Common myeloid progenitor, CD34-positive (primary cell): ENCODE measurements at regions not wholly inside any gene's neighbourhood (a gene's known extent, or its start where the extent isn't known, plus 50 kb on each side); places are given as distances from the start of the nearest gene placed in this dataset.
"Not testable (repeated sequence)": the region's sequence is repeated elsewhere in the genome, so short reads cannot be mapped to it uniquely, and the experiment has no call there.

Source experiments
- CTCF ChIA-PET: fragments of 350-600 bp; sonication (Branson Sonifier 250); formaldehyde crosslinking; loops from one replicate; lab custom pipeline; 2021; ENCODE audit warnings: antibody characterized with exemption; lab: Charles Lee
- POLR2A ChIA-PET: fragments of 350-600 bp; sonication (Branson Sonifier 250); formaldehyde crosslinking; loops from one replicate; lab custom pipeline; 2021; ENCODE audit warnings: antibody characterized with exemption; lab: Charles Lee
- DNase-seq, 3 donors: peaks; one replicate each; pipeline versions ENCODE4 v3.0.0 to v3.0.0-alpha.2; 2013
- H3K27ac ChIP-seq, 2 experiments: 1 replicate in 1 of 2; 2 replicates in 1 of 2; pipeline ENCODE4 v1.7.0; 2013; ENCODE audit warnings: inconsistent platforms in 2 of 2, low read length in 2 of 2, mild to moderate bottlenecking in 2 of 2, low read depth in 1 of 2, moderate library complexity in 1 of 2; ENCODE audit not compliant: severe bottlenecking in 2 of 2, insufficient read depth in 1 of 2, poor library complexity in 1 of 2
- H3K27me3 ChIP-seq, 5 experiments: replicated peaks in 2 of 5; 1 replicate in 3 of 5; 2 replicates in 2 of 5; pipeline versions ENCODE4 v1.6.1 to v1.7.0; 2013; ENCODE audit warnings: low read length in 4 of 5, mild to moderate bottlenecking in 2 of 5, moderate library complexity in 2 of 5, inconsistent platforms in 1 of 5; ENCODE audit not compliant: insufficient read depth in 5 of 5, control insufficient read depth in 4 of 5
- H3K36me3 ChIP-seq, 4 experiments: 1 replicate in 2 of 4; 2 replicates in 2 of 4; pipeline versions ENCODE4 v1.6.1 to v1.7.0; 2013; ENCODE audit warnings: low read length in 3 of 4, control low read depth in 1 of 4, mild to moderate bottlenecking in 1 of 4; ENCODE audit not compliant: control insufficient read depth in 4 of 4, insufficient read depth in 4 of 4
- H3K4me1 ChIP-seq, 4 experiments: 1 replicate in 3 of 4; 2 replicates in 1 of 4; pipeline versions ENCODE4 v1.6.1 to v1.7.1; 2013; ENCODE audit warnings: low read length in 3 of 4, mild to moderate bottlenecking in 3 of 4, control low read depth in 1 of 4, inconsistent platforms in 1 of 4, moderate library complexity in 1 of 4; ENCODE audit not compliant: control insufficient read depth in 4 of 4, insufficient read depth in 4 of 4; ENCODE audit errors: control extremely low read depth in 1 of 4
- H3K4me3 ChIP-seq, 7 experiments: 1 replicate in 4 of 7; 2 replicates in 3 of 7; pipeline versions ENCODE4 v1.5.1 to v1.7.0; 2013; ENCODE audit warnings: mild to moderate bottlenecking in 7 of 7, low read length in 6 of 7, moderate library complexity in 6 of 7, inconsistent platforms in 2 of 7, low read depth in 2 of 7, control low read depth in 1 of 7; ENCODE audit not compliant: insufficient read depth in 4 of 7, control insufficient read depth in 1 of 7; ENCODE audit errors: extremely low read depth in 1 of 7
- H3K9me3 ChIP-seq, 5 experiments: 1 replicate in 4 of 5; 2 replicates in 1 of 5; pipeline versions ENCODE4 v1.6.1 to v1.7.1; 2013; ENCODE audit warnings: low read length in 4 of 5, mild to moderate bottlenecking in 2 of 5, inconsistent platforms in 1 of 5, low read depth in 1 of 5, moderate library complexity in 1 of 5; ENCODE audit not compliant: control insufficient read depth in 4 of 5, insufficient read depth in 2 of 5; ENCODE audit errors: control extremely low read depth in 1 of 5
- WGBS: methylation state at CpG from one replicate; pipeline ENCODE4 v1.1.5; 2013; ENCODE audit not compliant: insufficient coverage; 5-methylcytosine and 5-hydroxymethylcytosine counted together

DNA sequence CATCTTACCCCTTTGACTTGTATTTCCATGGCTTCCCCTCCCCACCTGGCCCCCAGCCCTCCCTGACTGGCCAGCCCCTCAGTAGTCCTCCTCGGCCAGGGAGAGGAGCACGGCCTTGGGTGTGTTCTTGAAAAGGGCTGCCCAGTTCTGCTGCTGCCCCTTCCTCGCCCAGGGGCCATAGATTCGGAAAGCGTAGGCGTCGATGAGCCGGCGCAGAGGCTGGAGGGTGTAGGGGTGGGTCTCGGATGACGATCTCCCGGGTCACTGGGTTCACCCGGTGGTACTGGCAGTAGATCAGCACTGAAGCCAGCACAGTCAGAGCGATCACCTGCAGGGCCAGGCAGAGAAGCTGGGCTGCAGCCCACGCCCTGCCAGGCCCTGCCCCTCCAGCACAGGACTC lies 71.7 kb downstream of the ZNF479 start:
- H3K27me3 ChIP-seq, DNase-seq, POLR2A ChIA-PET, H3K4me1 ChIP-seq, H3K36me3 ChIP-seq, CTCF ChIA-PET, H3K27ac ChIP-seq, H3K9me3 ChIP-seq, H3K4me3 ChIP-seq: not testable (repeated sequence)
- WGBS = no CpG with 5 or more reads among the region's 15 CpGs

DNA sequence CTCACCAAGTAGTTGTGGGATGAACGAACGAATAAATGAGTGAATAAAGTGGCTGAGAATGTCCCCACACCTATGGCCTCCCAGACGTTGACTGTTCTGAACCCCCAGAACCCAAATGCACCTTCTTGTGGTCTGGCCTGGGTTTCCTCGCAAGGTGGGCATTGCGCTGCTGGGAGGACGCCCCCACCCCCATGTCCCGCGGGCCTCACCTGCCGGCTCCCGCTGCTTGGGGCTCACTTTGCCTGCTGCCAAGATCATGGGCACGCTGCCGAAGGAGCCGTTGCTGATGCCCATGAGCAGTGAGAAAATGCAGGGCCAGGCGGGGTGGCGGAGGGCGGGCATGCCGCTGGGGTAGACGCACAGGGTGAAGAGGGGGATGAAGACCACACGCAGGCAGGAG lies 115.9 kb downstream of the ZNF479 start:
- H3K4me1 ChIP-seq, DNase-seq, CTCF ChIA-PET, H3K27me3 ChIP-seq, H3K4me3 ChIP-seq, H3K27ac ChIP-seq, H3K9me3 ChIP-seq, POLR2A ChIA-PET, H3K36me3 ChIP-seq: not testable (repeated sequence)
- WGBS = no CpG with 5 or more reads among the region's 19 CpGs

DNA sequence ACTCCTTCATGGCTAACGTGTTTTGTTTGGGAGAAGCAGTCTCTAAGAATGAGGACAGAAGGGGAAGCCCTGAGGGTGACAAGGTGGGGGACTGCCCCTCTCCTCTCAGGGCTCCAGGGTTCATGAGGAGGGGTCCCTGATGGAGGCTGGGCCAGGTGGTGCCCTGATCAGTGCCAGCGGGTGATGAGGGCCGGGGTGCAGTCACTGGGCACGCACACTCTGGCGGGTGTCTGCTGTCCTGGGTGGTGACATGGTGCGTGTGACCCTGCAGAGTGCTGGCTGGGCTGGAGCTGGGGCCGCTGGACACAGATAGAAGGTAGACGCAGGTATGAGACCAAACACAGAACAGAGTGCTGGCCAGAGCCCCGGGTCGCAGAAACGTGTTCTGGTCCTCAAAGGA lies 118.5 kb downstream of the ZNF479 start:
- H3K4me1 ChIP-seq, H3K27me3 ChIP-seq, H3K27ac ChIP-seq, CTCF ChIA-PET, DNase-seq, H3K9me3 ChIP-seq, POLR2A ChIA-PET, H3K36me3 ChIP-seq, H3K4me3 ChIP-seq: not testable (repeated sequence)
- no CpG with 5 or more reads among the region's 11 CpGs for WGBS

DNA sequence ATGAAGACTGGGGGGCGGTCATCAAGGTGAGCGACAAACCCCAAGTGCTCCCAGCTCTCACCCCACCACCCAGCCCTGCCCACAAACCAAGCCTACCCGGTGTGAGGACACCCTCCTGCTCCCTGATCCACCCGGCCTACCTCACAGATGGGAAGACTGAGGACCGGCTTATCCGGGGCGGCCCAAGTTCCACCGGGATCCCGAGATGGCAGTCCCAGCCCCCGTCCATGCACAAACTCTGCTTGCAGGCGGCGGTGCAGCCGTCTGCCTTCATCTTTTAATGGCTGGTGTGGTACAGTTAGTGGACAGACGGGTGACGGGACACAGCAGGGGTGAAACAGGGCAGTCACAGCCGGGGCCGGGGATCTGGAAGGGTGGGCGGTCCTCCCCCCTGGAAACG lies 119.3 kb downstream of the ZNF479 start:
- H3K27me3 ChIP-seq, H3K27ac ChIP-seq, H3K36me3 ChIP-seq, H3K4me3 ChIP-seq, CTCF ChIA-PET, H3K4me1 ChIP-seq, DNase-seq, POLR2A ChIA-PET, H3K9me3 ChIP-seq: not testable (repeated sequence)
- no CpG with 5 or more reads among the region's 19 CpGs for WGBS

DNA sequence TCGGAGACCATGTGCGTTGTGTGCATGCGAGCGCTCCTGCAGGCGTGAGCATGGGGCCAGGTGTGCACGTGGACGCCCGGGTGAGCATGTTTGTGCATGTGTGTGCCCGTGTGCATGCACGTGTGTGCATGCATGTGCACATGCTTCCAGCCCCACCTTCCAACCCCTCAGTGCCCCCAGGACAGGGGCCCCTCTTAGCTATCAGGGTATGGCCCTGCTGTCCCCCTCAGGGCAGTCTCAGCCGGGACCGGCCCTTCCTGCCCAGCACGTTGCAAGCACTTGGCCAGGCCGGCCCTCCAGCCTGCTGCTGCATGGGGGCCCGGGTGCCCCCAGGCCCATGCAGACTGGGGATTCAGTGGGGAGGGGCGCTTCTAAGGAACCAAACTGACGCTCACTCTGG lies 123.0 kb downstream of the ZNF479 start:
- CTCF ChIA-PET, POLR2A ChIA-PET, H3K27ac ChIP-seq, H3K9me3 ChIP-seq, H3K4me1 ChIP-seq, H3K4me3 ChIP-seq, H3K27me3 ChIP-seq, DNase-seq, H3K36me3 ChIP-seq: not testable (repeated sequence)
- no CpG with 5 or more reads among the region's 17 CpGs for WGBS

DNA sequence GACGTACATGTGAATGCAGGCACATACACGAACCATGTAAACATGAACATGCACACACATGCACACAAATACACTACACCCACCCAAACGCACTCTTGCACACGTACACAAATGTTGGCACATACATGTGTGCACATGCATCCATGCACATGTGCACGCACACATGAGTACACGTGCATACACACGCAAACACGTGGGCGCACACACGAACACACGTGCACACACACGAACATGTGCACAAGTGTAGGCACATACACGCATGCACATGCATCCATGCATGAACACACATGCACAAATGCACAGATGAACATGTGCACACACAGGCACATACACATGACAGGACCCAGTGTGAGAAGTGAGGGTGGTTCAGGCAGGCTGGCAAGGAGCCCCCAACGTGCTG lies 126.3 kb downstream of the ZNF479 start:
- H3K4me3 ChIP-seq, H3K4me1 ChIP-seq, CTCF ChIA-PET, POLR2A ChIA-PET, DNase-seq, H3K27me3 ChIP-seq, H3K27ac ChIP-seq, H3K9me3 ChIP-seq, H3K36me3 ChIP-seq: not testable (repeated sequence)
- WGBS = no CpG with 5 or more reads among the region's 14 CpGs

DNA sequence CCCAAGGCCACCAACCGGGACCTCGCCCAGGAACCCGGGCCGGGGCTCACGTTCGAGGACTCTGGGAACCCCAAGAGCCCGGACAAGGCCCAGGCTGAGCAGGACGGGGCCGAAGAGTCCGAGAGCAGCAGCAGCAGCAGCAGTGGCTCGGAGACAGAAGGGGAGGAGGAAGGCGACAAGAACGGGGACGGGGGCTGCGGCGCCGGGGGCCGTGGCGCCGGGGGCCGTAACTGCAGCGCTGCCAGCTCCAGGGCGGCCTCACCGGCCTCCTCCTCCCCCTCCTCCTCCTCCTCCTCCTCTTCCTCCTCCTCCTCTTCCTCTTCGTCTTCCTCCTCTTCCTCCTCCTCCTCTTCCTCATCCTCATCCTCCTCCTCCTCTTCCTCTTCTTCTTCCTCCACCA lies 128.4 kb downstream of the ZNF479 start:
- H3K4me1 ChIP-seq, H3K4me3 ChIP-seq, DNase-seq, H3K27me3 ChIP-seq, CTCF ChIA-PET, H3K9me3 ChIP-seq, H3K27ac ChIP-seq, POLR2A ChIA-PET, H3K36me3 ChIP-seq: not testable (repeated sequence)
- no CpG with 5 or more reads among the region's 25 CpGs for WGBS
